H1 (cell line): ENCODE measurements at regions not wholly inside any gene's neighbourhood (a gene's known extent, or its start where the extent isn't known, plus 50 kb on each side); places are given as distances from the start of the nearest gene placed in this dataset.

Experiments used
- BRCA1 ChIP-seq: IDR thresholded peaks from 2 replicates; pipeline ENCODE4 v1.6.1; 2012; ENCODE audit warnings: low read depth, low read length, improper control_type of control experiment
- CEBPB ChIP-seq: IDR thresholded peaks from 2 replicates; pipeline ENCODE4 v1.6.1; 2012; ENCODE audit warnings: low read depth, low read length
- CHD2 ChIP-seq: IDR thresholded peaks from 2 replicates; pipeline ENCODE4 v1.6.1; 2012; ENCODE audit warnings: low read length, improper control_type of control experiment
- CTCF ChIP-seq, 3 experiments: IDR thresholded peaks; 1 replicate in 2 of 3; 2 replicates in 1 of 3; pipeline versions ENCODE4 v1.5.1 to v1.6.1; 2011; ENCODE audit warnings: low read length in 3 of 3, mild to moderate bottlenecking in 3 of 3, inconsistent platforms in 2 of 3, low read depth in 1 of 3, moderate library complexity in 1 of 3; ENCODE audit not compliant: insufficient read depth in 1 of 3; ENCODE audit errors: control extremely low read depth in 1 of 3
- EZH2 ChIP-seq: fragments of 200-600 bp; sonication (generic); IDR thresholded peaks from 2 replicates; pipeline ENCODE4 v1.7.1; 2012; ENCODE audit warnings: low read depth, mild to moderate bottlenecking, moderate library complexity, low read length, inconsistent platforms; ENCODE audit not compliant: severe bottlenecking
- JUND ChIP-seq: IDR thresholded peaks from 2 replicates; pipeline ENCODE4 v1.6.1; 2011; ENCODE audit warnings: mild to moderate bottlenecking, improper control_type of control experiment, low read length
- MAFK ChIP-seq: IDR thresholded peaks from 2 replicates; pipeline ENCODE4 v1.6.1; 2012; ENCODE audit warnings: low read depth, mild to moderate bottlenecking, improper control_type of control experiment, low read length
- POLR2A ChIP-seq, 2 experiments: IDR thresholded peaks; 1 replicate in 1 of 2; 2 replicates in 1 of 2; pipeline ENCODE4 v1.6.1; 2011; ENCODE audit warnings: low read depth in 2 of 2, low read length in 2 of 2, mild to moderate bottlenecking in 2 of 2; ENCODE audit errors: control extremely low read depth in 1 of 2
- POU5F1 ChIP-seq: IDR thresholded peaks from 2 replicates; pipeline ENCODE4 v1.6.1; 2011; ENCODE audit warnings: low read depth, mild to moderate bottlenecking, low read length, moderate library complexity
- YY1 ChIP-seq: IDR thresholded peaks from 2 replicates; pipeline ENCODE4 v1.6.1; 2011; ENCODE audit warnings: low read depth, mild to moderate bottlenecking, low read length
- ZNF274 ChIP-seq: IDR thresholded peaks from 2 replicates; pipeline ENCODE4 v1.7.0; 2012; ENCODE audit warnings: low read length, borderline replicate concordance; ENCODE audit errors: extremely low read depth

- TF ChIP-seq EZH2 (no peak), MAFK (no peak), POU5F1 (no peak), YY1 (no peak), CEBPB (no peak), CTCF (IDR thresholded peaks at IDR 0.05; ENCODE audit: control extremely low read depth in 1 of 3, insufficient read depth in 1 of 3, low read depth in 1 of 3, low read length in 3 of 3) (no peak), JUND (no peak), ZNF274 (no peak), POLR2A (IDR thresholded peaks at IDR 0.05; ENCODE audit: control extremely low read depth in 1 of 2, low read depth in 2 of 2, low read length in 2 of 2) (no peak), BRCA1 (no peak), CHD2 (no peak)
These were observed 51.8 kb downstream of the ASCL4 start for GRCh38 chr12:107826276-107826675.
